Omental fat pad (tissue), 3 donors: ENCODE measurements at regions not wholly inside any gene's neighbourhood (a gene's known extent, or its start where the extent isn't known, plus 50 kb on each side); places are given as distances from the start of the nearest gene placed in this dataset.

Experiments
- ATAC-seq: fragments of 150-250 bp; one replicate; pipeline ENCODE4 v1.9.1; 2016; ENCODE audit warnings: mild to moderate bottlenecking, moderate library complexity; ENCODE audit not compliant: low FRiP score
- DNase-seq: peaks from one replicate; pipeline ENCODE4 v3.0.0-alpha.2; 2019; ENCODE audit warnings: low spot score
- TF ChIP-seq, protein P1 (sequence below), 3 donors: fragments of 450-650 bp; IDR thresholded peaks; one replicate each; pipeline ENCODE4 v1.5.1; 2016 to 2017; ENCODE audit warnings: antibody characterized with exemption in 3 of 3, mild to moderate bottlenecking in 3 of 3, moderate library complexity in 2 of 3

- TF ChIP-seq, protein P1, sequence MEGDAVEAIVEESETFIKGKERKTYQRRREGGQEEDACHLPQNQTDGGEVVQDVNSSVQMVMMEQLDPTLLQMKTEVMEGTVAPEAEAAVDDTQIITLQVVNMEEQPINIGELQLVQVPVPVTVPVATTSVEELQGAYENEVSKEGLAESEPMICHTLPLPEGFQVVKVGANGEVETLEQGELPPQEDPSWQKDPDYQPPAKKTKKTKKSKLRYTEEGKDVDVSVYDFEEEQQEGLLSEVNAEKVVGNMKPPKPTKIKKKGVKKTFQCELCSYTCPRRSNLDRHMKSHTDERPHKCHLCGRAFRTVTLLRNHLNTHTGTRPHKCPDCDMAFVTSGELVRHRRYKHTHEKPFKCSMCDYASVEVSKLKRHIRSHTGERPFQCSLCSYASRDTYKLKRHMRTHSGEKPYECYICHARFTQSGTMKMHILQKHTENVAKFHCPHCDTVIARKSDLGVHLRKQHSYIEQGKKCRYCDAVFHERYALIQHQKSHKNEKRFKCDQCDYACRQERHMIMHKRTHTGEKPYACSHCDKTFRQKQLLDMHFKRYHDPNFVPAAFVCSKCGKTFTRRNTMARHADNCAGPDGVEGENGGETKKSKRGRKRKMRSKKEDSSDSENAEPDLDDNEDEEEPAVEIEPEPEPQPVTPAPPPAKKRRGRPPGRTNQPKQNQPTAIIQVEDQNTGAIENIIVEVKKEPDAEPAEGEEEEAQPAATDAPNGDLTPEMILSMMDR (IDR thresholded peaks at IDR 0.05): no peak
- no peak for ATAC-seq
- DNase-seq: no peak
Measured at GRCh38 chr18:5746844-5747243, 148.5 kb downstream of the TMEM200C start.

- TF ChIP-seq, protein P1 (IDR thresholded peaks at IDR 0.05): no peak
- ATAC-seq (no peak), DNase-seq (no peak)
Measured at GRCh38 chr18:5744659-5745058, 150.7 kb downstream of the TMEM200C start.

DNA sequence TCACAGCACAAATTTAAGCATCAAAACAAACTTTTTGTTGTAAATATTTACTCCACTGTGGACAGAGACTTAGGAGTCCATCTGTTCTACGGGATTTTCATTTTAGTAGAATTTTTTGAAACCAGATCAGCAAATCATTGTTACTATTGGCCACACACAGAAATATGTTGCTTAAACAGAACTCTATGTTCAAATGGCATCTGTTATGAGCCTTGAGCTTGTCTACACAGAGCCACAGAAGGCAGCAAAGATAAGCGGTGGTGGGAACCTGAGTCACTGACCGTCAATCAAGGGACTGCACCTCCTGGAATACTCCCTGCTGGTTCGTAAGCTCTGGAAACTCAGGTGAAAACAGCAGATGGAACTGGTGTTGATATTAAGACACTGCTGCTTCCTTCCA is 156.8 kb downstream of the TMEM200C start:
- no peak for DNase-seq
- TF ChIP-seq, protein P1 (IDR thresholded peaks at IDR 0.05): no peak
- no peak for ATAC-seq

DNA sequence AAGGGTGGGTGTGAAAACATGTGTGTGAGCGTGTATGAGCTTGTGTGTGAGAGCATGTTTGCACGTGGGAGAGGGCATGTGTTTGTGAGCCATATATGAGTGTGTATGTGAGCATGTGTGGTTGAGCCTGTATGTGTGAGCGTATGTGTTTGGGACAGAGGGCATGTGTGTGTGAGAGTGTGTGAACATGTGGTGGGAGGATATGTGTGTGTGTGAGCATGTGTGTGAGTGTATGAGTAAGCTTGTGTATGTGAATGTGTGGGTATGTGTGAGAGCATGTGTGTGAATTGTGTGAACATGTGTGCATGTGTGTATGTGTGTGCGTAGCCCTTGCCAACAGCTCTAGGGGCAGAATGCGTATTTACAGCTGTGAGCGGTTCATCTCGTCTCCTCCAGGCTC is 163.0 kb downstream of the TMEM200C start:
- DNase-seq: no peak
- no peak for ATAC-seq
- TF ChIP-seq, protein P1 (IDR thresholded peaks at IDR 0.05): no peak

DNA sequence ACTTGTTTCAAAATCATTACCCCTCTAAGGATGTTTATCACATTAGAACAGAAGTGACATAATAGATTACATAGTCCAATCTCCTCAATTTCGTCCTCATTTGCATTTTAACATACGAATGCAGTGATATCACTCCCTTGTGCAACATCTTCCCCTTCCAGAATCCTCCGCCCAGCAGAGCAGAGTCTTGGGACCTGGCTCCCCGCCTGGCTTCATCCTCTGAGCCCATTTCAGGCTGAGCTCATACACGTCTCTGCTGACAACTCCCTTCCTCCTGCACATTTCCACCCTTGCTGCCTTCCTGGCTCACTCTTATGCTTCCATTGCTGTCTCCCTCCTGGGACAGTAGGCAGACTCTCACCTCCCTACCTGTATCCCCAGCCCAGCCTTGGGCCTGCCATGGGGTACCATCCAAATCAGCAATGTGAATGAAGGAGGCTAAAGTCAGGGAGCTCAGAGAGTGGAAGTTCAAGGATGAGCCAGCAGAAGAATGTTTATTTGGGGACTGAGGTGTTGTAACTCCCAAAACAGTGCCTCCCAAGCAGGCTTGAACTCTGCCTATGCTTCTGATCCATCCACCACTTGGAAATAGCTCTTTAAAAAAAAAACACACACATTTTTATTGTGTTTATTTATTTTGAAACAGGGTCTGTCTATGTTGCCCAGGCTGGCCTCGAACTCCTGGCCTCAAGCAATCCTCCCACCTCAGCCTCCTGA is 165.2 kb downstream of the TMEM200C start:
- DNase-seq (no peak), ATAC-seq (no peak)
- TF ChIP-seq, protein P1 (IDR thresholded peaks at IDR 0.05): no peak

DNA sequence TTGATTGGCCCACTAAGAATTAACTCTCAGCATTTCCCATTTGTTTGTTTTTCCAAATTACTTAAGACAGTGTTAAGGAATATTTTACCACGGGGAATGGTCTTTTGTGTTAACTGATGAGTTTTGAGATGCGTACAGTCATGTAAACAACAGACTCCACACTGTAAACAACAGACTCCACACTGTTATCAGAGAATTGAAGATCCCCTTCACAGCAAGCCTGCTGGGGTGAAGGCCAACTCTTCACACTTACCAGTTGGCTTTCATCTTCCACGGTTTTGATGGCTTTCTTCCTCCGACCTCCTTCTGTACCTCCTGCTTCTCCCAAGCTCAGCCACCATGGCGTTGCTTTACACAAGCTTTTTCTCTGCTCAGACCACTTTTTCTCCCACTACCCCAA is 166.8 kb downstream of the TMEM200C start:
- DNase-seq: no peak
- TF ChIP-seq, protein P1 (IDR thresholded peaks at IDR 0.05): no peak
- ATAC-seq: no peak

DNA sequence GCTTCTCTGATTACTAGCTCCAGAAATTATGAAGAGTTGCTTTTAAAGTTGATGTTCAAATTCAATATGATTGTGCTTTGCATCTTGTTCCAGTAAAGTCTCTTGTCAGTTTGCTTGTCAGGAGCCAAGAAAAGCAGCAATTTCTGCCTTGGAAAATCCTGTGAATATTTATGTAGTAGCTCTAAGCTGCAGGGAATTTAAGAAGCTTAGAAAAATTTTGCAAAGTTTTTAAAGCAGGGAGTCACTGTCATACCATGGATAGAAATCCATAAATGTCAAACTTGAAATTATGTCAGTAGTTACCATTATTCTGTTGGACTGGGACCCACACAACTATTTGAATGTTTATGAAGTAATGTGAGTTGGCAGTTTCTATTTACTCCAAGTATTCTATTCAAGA is 169.3 kb downstream of the TMEM200C start:
- DNase-seq (no peak), ATAC-seq (no peak)
- TF ChIP-seq, protein P1 (IDR thresholded peaks at IDR 0.05): no peak
